ENCODE measurements at regions not wholly inside any gene's neighbourhood (a gene's known extent, or its start where the extent isn't known, plus 50 kb on each side); places are given as distances from the start of the nearest gene placed in this dataset.
"Not testable (repeated sequence)": the region's sequence is repeated elsewhere in the genome, so short reads cannot be mapped to it uniquely, and the experiment has no call there.

DNA sequence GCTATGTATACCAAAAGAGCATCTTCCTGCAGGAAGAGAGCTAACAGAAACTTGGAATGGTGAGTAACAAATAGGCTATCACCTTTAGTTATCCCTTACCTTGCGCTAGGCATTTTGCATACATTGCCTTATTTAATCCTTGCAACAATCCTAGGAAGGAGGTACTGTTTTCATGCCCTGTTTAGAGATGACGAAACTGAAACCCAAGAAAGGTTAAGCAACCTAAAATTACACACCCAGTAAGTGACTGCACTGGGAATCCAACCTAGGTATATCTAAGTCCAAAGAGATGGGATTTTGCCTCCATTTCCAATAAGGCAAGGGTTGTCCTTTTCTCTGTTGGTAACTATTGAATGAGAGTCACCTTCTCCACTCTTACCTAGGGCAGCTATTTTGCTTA is 144.5 kb downstream of the TM2D1 start:
- DNase-seq (ENCODE audit: low spot score), result no peak

DNA sequence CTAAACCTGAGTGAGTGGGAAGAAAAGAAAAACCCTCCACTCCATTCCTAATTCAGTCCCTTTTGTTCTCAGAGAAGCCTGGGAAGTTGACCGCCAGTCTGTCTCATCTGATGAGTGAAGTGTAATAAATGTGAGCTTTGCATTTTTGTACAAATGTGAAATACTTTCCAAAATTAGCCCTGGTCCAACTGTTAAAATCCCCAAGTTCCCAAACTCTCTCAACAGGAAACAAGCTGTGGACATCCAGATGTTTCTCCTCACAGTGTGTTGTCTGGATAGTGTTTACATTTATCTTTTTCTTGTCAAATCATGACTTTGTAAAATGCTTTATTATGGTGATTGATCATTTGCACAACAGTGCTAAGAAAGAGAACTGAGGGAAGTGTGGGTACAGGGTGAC is 145.1 kb downstream of the TM2D1 start:
- no peak for DNase-seq (ENCODE audit: low spot score)

DNA sequence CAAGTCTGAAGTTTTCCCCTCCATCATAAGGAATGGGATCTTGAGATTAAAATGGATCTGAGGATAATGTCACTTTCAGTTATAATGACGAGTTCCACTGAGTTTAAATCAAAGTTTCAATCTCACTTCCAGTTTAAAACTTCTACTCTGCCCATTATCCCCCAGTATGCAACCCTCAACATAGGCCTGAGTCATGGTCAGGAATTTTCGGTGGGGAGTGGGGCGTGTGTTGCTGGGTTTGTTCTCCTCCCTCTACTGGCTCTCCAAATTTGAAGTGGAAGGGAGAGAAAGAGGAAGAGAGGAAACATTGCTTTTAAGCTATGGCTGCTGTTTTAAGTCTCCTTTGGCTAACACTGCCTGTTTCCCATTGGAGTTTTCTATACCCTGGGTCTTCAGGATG is 152.9 kb downstream of the TM2D1 start:
- no peak for DNase-seq (ENCODE audit: low spot score)

DNA sequence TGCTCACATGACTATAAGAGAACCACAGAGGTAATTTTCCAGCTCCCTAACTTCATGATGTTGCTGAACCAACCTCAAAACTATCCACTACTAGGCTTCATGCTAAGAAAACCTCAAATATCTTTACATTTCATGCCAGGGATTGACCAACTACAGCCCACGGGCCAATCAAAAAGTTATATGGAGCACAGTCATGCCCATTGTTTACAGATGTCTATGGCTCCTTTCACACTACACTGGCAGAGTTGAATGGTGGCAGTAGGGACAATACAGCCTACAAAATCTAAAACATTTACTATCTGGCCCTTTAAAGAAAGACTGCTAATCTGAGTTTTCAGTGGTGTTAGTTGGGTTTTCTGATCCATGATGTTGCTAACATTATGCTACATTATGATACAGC is 154.8 kb downstream of the TM2D1 start:
- no peak for DNase-seq (ENCODE audit: low spot score)

DNA sequence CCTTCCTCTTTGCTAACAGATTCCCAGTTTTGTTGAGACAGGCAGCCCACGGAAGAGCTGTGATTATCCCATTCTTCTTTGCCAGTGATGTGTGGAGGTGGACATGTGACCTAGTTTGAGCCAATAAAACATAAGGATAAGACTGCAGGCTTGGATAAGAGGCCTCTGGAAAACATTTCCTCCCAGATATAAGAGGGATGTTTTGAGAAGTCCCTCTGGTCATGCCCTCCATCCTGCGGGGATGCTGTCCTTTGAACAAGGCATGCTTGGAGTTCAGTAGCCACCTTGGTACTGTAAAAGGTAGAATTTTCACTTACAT is 155.7 kb downstream of the TM2D1 start:
- DNase-seq (ENCODE audit: low spot score), result no peak

DNA sequence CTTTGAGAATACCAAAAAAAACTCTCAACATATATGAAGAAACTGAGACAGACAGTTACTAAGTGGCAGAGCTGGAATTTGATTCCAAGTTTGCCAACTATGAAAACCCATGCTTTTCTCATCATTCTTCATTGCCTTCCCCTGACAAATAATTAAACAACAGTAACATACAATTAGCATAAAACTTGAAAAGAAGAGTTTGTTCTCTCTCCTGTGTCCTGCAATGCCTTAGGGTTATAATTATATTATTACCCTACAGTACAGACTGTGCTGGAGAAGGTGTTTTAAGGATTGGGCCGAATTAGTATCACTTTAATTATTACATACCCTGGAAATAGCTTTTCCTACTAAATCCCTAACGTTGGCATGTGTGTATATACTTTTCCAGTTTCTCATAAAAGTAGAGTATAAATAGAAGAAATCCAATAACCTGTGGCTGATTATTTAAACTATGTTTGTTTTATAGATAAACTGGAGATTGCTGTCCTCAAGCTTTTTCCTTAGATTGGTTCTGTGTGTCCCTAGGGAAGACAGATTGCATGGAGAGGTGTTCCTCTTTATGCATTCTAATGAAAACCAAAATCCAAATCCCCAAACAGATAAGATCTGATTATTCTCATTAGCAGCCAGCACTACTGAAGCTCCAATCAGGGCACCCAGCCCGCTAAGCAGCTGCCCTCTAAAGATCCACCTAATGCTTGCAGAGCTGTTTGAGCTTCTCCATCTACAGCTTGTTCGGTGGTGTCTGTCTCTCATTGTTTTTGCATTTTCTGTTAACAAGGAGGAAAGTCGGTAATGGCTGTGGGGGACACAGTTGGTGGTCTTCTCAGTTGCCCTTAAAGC is 156.3 kb downstream of the TM2D1 start:
- no peak for DNase-seq (ENCODE audit: low spot score)

DNA sequence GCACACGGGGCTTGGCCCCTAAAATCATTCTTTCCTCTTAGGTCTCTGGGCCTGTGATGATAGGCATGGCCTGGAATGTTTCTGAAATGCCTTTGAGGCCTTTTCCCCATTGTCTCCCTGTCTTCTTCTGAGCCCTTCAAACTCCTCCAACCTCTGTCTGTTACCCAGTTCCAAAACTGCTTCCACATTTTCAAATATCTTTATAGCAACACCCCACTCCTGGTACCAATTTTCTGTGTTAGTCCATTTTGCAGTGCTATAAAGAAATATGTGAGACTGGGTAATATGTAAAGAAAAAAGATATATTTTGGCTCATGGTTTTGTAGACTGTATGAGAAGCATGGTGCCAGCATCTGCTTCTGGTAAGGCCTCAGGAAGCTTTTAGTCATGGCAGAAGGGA is 158.8 kb downstream of the TM2D1 start:
- no peak for DNase-seq (ENCODE audit: low spot score)

DNA sequence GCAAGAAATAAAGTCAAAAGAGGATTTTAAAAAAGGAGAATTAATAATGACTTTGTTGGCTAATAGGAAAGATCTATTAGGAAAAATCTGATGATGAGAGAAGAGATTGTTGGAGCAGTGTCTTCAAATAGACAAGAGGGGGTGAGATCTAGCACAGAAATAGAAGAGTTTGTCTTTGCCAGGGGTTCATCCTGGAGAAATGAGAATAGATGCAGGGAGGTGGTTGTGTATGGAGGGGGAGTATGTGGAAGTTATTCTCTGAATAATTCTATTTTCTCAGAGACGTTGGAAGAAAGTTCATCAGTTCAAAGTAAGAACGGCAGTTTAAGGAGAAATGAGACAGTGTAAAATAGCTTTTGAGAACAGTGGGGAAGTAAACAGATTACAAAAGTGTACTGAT is 161.3 kb downstream of the TM2D1 start:
- DNase-seq (ENCODE audit: low spot score), result no peak

DNA sequence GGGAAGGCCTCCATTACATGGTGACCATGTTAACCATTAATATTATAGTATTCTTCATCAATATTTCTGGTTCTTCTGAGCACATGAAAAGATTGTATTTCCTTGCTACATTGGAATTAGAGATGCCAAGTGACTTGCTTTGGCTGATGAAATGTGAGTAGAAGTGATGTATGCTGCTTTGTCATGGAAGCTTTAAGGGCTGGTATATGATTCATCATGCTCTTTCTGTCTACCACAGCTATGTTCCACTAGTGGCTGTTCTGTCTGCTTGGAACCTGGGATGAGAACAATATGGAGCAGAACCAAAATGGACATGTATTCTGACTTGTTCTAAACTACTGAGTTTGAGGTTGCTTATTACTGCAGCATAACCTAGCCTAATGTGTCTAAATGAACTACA is 163.3 kb downstream of the TM2D1 start:
- no peak for DNase-seq (ENCODE audit: low spot score)

DNA sequence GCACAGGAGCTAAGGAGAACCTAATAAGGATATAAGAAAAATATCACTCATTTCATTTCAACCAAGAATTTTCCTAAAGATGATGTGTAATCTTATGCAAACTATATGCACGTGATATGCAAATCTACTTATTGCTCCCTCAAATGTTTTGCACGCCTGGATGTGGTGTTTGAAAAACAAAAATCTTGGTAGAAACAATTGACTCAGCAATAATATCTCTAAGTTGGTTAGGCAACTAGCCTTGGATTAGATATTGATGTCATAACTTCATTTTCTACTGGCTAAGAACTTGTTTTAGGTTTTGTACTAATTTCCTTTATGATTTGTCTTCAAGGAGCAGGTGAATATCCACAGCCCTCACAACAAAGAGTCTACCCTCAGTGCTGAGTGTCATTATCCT is 164.6 kb downstream of the TM2D1 start:
- no peak for DNase-seq (ENCODE audit: low spot score)

DNA sequence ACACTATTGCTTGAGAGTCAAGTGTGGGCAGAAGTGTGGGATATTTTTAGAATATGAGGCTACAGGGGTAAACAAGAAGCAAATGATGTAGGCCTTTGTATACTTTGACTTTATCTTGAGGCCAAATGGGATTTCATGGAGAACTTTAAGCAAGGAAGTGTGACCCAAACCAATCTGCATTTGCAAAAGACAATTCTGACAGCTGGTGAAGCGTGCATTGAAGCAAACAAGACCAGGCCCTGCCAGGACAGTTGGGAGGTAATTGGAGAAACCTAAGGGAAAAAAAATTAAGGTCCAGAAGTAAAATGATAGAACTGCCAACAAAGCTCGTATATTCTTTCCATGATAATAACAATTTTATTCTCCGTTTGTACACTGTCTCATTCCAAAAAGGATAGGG is 168.3 kb downstream of the TM2D1 start:
- no peak for DNase-seq (ENCODE audit: low spot score)

DNA sequence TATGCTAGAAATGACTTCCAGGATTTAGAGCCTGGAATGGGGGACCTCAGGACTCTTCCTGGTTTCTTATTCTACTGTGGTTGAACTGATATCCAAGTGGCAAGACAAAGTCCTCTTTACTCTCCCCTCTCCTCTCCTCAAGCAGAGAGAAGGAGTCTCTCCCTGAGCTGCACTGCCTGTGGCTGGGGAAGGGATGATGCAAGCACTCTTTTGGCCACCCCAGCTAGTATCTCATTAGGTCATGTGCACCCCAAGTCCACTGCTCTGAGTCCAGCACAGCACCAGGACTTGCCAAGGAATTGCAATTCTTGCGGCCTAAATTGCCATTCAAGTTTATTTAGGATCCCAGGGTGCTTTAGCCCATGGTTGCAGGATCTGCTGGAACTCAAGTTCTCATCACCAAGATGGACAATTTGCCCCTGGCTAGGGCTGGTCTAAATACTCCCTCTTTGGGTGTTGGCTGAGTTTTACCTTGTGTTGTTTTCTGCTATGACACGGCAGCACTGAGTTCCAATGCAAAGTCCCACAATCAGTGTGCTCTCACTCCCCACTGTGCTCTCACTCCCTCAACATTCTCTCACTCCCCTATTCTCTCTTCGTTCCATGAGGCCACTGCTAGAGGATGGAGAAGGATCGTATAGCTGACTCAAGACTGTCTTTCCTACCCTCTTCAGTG is 172.2 kb downstream of the TM2D1 start:
- DNase-seq (ENCODE audit: low spot score), result no peak

DNA sequence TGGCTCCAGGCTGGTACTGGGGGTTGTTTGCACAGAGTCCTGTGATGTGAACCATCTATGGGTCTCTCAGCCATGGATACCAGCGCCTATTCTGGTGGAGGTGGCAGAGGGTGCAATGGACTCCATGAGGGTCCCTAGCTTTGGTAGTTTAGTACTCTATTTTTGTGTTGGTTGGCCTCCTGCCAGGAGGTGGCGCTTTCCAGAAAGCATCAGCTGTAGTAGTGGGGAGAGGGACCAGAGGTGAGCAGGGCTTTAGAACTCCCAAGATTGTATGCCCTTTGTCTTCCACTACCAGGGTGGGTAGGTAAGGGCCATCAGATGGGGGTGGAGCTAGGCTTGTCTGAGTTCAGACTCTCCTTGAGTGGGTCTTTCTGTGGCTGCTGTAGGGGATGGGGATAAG is 177.6 kb downstream of the TM2D1 start:
- DNase-seq (ENCODE audit: low spot score), result peak; percentile 4

DNA sequence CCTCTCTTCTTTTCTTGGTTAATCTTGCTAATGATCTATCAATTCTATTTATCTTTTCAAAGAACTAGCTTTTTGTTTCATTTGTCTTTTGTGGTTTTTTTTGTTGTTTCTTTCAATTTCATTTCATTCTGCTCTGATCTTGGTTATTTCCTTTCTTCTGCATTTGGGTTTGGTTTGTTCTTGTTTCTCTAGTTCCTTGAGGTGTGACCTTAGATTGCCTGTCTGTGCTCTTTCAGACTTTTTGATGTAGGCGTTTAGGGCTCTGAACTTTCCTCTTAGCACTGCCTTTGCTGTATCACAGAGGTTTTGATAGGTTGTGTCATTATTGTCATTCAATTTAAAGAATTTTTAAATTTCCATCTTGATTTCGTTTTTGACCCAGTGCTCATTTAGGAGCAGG is 180.1 kb downstream of the TM2D1 start:
- DNase-seq (ENCODE audit: low spot score), result not testable (repeated sequence)

DNA sequence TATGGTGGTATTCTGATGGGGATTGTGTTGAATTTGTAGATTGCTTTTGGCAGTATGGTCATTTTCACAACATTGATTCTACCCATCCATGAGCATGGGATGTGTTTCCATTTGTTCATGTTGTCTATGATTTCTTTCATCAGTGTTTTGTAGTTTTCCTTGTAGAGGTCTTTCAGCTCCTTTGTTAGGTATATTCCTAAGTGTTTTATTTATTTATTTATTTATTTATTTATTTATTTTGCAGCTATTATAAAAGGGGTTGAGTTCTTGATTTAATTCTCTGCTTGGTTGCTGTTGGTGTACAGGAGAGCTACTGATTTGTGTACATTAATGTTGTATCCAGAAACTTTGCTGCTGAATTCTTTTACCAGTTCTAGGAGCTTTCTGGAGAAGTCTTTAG is 181.4 kb downstream of the TM2D1 start:
- not testable (repeated sequence) for DNase-seq (ENCODE audit: low spot score)

DNA sequence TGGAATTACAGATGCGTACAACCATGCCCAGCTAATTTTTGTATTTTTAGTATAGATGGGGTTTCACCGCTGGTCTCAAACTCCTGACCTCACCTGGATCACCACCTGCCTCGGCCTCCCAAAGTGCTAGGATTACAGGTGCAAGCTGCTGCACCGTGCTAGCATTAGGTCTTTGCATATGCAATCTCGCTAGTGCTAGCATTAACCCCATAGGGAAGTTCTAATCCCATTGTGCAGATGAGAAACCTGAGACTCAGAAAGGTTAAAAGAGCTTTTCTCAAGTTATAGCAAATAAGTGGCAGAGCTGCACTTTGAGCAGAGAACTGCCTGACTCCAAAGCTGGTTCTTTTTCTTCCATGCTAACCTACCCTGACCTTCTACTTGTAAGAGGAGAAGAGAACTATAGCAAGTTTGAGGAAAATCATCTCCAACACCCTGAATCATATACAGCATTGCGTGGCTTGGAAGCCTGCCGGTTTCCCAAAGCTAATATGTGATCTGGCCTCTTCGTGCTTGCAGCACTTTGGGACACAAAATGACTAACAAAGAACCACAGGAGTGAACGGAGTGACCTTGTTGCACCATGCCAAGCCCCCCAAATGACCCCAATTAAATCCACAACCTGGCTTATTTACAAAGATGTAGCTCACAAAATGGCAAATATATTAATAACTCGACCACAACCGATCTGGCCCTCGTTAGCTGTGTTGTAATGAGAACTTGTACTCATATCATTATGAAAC is 185.1 kb downstream of the TM2D1 start:
- no peak for DNase-seq (ENCODE audit: low spot score)

DNA sequence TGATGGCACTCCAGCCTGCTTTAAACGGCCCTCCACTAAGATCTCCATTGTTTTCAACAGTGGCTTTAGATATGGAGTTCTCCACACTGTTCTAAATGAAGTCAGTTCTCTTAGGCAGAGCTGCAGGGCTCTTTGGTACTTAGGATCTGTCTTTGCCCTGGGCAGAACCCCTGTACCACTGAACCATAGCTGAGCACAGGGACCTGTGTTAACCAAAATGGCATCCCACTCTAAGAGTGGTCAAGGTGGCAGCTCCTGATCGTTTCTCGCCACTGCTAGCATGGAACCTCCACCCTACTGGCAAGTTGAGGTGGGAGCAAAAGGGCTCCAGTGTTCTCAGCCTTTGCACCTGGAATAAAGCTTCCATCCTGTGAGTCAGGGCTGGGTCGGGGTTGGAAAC is 186.7 kb downstream of the TM2D1 start:
- no peak for DNase-seq (ENCODE audit: low spot score)

DNA sequence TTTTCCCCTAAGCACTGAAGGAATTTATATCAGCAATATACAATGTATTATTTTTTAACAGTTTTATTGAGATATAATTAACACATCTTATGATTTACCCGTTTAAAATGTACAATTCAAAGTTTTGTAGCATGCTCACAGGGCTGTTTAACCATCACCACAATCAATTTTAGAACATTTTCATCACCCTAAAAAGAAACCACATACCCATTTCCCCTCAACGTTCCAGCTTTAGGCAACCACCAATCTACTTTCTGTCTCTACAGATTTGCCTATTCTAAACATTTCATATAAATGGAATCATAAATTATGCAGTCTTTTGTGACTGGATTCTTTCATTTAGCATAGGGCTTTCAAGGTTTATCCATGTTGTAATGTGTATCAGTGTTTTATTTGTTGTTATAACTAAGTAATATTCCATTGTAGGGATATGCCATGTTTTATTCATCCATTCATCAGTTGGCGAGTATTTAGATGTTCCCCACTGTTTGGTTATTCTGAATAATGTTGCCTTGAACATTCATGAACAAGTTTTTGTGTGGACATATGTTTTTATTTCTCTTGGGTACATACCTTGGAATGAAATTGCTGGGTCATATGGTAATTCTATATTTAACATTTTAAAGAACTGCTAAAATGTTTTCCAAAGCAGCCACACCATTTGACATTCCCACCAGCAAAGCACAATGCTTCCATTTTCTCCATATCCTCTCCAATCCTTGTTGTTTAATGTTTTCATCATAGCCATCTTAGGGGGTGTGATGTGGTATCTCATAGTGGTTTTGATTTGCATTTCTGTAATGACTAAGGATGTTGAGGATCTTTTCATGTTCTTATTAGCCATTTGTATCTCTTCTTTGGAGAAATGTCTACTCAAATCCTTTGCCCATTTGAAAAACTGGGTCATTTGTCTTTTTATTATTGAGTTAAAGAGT is 188.5 kb downstream of the TM2D1 start:
- DNase-seq (ENCODE audit: low spot score), result no peak

DNA sequence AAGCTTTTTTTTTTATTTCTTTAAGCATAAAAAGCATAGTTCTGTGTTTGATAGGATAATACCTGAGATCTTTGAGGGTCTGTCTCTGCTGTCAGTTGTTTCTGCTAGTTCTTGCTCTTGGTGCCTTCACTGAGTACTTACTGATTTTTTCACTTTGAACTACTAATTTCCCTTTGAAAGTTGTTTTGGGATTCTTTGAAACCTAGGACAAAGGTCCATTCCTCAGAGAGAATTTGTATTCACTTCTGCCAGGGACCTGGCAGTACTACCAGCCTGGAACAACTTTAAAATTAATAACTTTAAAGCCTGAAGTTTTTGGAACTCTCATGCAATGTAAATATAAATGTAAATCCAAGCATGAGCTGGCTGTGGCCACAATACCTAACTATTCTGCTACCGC is 190.1 kb downstream of the TM2D1 start:
- DNase-seq (ENCODE audit: low spot score), result no peak

DNA sequence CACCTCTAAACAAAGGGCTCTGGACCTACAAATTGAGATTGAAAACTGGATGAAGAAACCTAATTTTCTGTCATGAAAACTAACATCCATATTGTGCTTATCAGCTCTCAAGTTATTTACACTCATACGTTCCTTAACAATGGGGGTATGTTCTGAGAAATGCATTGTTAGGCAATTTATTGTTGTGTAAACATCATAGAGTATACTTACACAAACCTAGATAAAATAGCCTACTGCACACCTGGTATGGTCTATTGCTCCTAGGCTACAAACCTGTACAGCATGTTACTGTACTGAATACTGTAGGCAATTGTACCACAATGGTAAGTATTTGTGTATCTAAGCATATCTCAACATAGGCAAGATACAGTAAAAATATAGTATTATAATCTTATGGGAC is 191.4 kb downstream of the TM2D1 start:
- DNase-seq (ENCODE audit: low spot score), result no peak

DNA sequence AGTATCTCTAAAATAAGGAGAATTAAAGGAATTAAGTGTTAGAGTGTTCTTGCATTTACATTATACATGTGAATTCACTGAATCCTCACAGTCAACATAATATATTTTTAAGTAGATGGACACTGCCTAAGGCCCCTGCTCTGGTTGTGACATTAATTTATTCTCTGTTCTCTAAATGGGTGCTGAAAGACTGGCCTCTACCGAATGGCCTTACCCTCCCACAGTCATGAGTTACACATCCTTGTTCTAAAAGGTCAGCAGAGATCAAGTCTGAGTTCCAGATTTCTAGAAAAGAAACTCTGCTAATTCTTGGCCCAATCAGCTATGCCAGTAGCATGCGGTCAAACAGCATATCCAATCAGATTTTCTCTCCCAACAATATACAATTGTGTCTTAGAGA is 193.2 kb downstream of the TM2D1 start:
- no peak for DNase-seq (ENCODE audit: low spot score)

All from HuH-7 (cell line).